ENCODE measurements at regions not wholly inside any gene's neighbourhood (a gene's known extent, or its start where the extent isn't known, plus 50 kb on each side); places are given as distances from the start of the nearest gene placed in this dataset.

GRCh38 chr16:87053016-87053982 lies 263.9 kb downstream of the C16orf95 start:
- H3K9ac ChIP-seq (ENCODE audit: low read length), result no peak overlapping the region
- no peak overlapping the region for H2BK120ac ChIP-seq (ENCODE audit: low read depth, low read length)
- no peak for DNase-seq
- no peak overlapping the region for H2BK5ac ChIP-seq (ENCODE audit: low read depth, low read length, poor library complexity, severe bottlenecking)
- H3K23ac ChIP-seq (ENCODE audit: low read length in 2 of 2), result peak overlapping the region in 1 of 2 experiments; percentile 29
- peaks cover 9% of the 10 kb centered on the region for H3K4me1 ChIP-seq (ENCODE audit: control insufficient read depth, insufficient read depth, low read depth, low read length)
- no peak overlapping the region for H3K27ac ChIP-seq (ENCODE audit: low read length, poor library complexity, severe bottlenecking)
- peak overlapping the region; percentile 48 for H2AFZ ChIP-seq (ENCODE audit: low read depth, low read length)
- H2BK12ac ChIP-seq (ENCODE audit: low read length in 2 of 2), result no peak overlapping the region
- peak overlapping the region; percentile 53 for H3K4me2 ChIP-seq (ENCODE audit: low read length, poor library complexity, severe bottlenecking)
- no peak overlapping the region for H3K14ac ChIP-seq (ENCODE audit: low read length in 2 of 2)
- H2AK5ac ChIP-seq (ENCODE audit: low read length, severe bottlenecking), result no peak overlapping the region
- peaks cover 9% of the 10 kb centered on the region for H3K9me3 ChIP-seq (ENCODE audit: control insufficient read depth, low read length)
- peaks cover 0 to 83% of the 10 kb centered on the region in 2 experiments for H3K27me3 ChIP-seq (ENCODE audit: control insufficient read depth in 1 of 2, insufficient read depth in 1 of 2, low read length in 2 of 2)
- H4K91ac ChIP-seq (ENCODE audit: low read length), result no peak overlapping the region
- H3K4ac ChIP-seq (ENCODE audit: low read depth in 1 of 2, low read length in 2 of 2), result no peak overlapping the region
- no peak overlapping the region for H4K8ac ChIP-seq (ENCODE audit: low read length)
- WGBS, result 41% methylated on average over 32 of the region's 39 CpGs
- H3K18ac ChIP-seq (ENCODE audit: low read depth in 1 of 2, low read length in 2 of 2), result no peak overlapping the region
- no peak overlapping the region for H3K4me3 ChIP-seq (ENCODE audit: insufficient read depth in 1 of 2, low read depth in 1 of 2, low read length in 2 of 2)
- H3K79me1 ChIP-seq (replicated peaks; ENCODE audit: low read length, poor library complexity, severe bottlenecking), result no peaks in the 10 kb centered on the region
- H3K36me3 ChIP-seq (ENCODE audit: control insufficient read depth in 1 of 2, insufficient read depth in 2 of 2, low read depth in 1 of 2, low read length in 2 of 2), result no peaks in the 10 kb centered on the region
- no peak overlapping the region for H2BK15ac ChIP-seq (ENCODE audit: low read depth, poor library complexity, severe bottlenecking)

- Histone ChIP-seq H2BK15ac (ENCODE audit: low read depth, poor library complexity, severe bottlenecking) (no peak overlapping the region), H3K4me3 (ENCODE audit: insufficient read depth in 1 of 2, low read depth in 1 of 2, low read length in 2 of 2) (no peak overlapping the region), H2AFZ (ENCODE audit: low read depth, low read length) (no peak overlapping the region), H4K8ac (ENCODE audit: low read length) (no peak overlapping the region), H3K27me3 (ENCODE audit: control insufficient read depth in 1 of 2, insufficient read depth in 1 of 2, low read length in 2 of 2) (peaks cover 0 to 78% of the 10 kb centered on the region in 2 experiments), H4K91ac (ENCODE audit: low read length) (no peak overlapping the region), H3K79me1 (replicated peaks; ENCODE audit: low read length, poor library complexity, severe bottlenecking) (no peaks in the 10 kb centered on the region), H2AK5ac (ENCODE audit: low read length, severe bottlenecking) (no peak overlapping the region), H3K27ac (ENCODE audit: low read length, poor library complexity, severe bottlenecking) (no peak overlapping the region), H3K14ac (ENCODE audit: low read length in 2 of 2) (no peak overlapping the region), H3K4ac (ENCODE audit: low read depth in 1 of 2, low read length in 2 of 2) (no peak overlapping the region), H3K4me1 (ENCODE audit: control insufficient read depth, insufficient read depth, low read depth, low read length) (peaks cover 9% of the 10 kb centered on the region), H3K23ac (ENCODE audit: low read length in 2 of 2) (no peak overlapping the region), H2BK5ac (ENCODE audit: low read depth, low read length, poor library complexity, severe bottlenecking) (no peak overlapping the region), H3K9ac (ENCODE audit: low read length) (no peak overlapping the region), H2BK120ac (ENCODE audit: low read depth, low read length) (no peak overlapping the region), H3K4me2 (ENCODE audit: low read length, poor library complexity, severe bottlenecking) (no peak overlapping the region), H3K18ac (ENCODE audit: low read depth in 1 of 2, low read length in 2 of 2) (no peak overlapping the region), H3K36me3 (ENCODE audit: control insufficient read depth in 1 of 2, insufficient read depth in 2 of 2, low read depth in 1 of 2, low read length in 2 of 2) (no peaks in the 10 kb centered on the region), H2BK12ac (ENCODE audit: low read length in 2 of 2) (no peak overlapping the region), H3K9me3 (ENCODE audit: control insufficient read depth, low read length) (peaks cover 9% of the 10 kb centered on the region)
- no peak for DNase-seq
- 97% methylated on average over 5 of the region's 5 CpGs for WGBS
These were observed 263.0 kb downstream of the C16orf95 start for GRCh38 chr16:87054154-87054553.

GRCh38 chr16:87054856-87055255 lies 262.3 kb downstream of the C16orf95 start:
- H3K4me1 ChIP-seq (ENCODE audit: control insufficient read depth, insufficient read depth, low read depth, low read length), result peaks cover 9% of the 10 kb centered on the region
- no peak overlapping the region for H4K8ac ChIP-seq (ENCODE audit: low read length)
- H3K9ac ChIP-seq (ENCODE audit: low read length), result no peak overlapping the region
- H3K18ac ChIP-seq (ENCODE audit: low read depth in 1 of 2, low read length in 2 of 2), result no peak overlapping the region
- no peak overlapping the region for H2BK120ac ChIP-seq (ENCODE audit: low read depth, low read length)
- H3K79me1 ChIP-seq (replicated peaks; ENCODE audit: low read length, poor library complexity, severe bottlenecking), result no peaks in the 10 kb centered on the region
- H2BK15ac ChIP-seq (ENCODE audit: low read depth, poor library complexity, severe bottlenecking), result no peak overlapping the region
- peaks cover 0 to 77% of the 10 kb centered on the region in 2 experiments for H3K27me3 ChIP-seq (ENCODE audit: control insufficient read depth in 1 of 2, insufficient read depth in 1 of 2, low read length in 2 of 2)
- H3K4me2 ChIP-seq (ENCODE audit: low read length, poor library complexity, severe bottlenecking), result no peak overlapping the region
- H3K4me3 ChIP-seq (ENCODE audit: insufficient read depth in 1 of 2, low read depth in 1 of 2, low read length in 2 of 2), result no peak overlapping the region
- no peak overlapping the region for H4K91ac ChIP-seq (ENCODE audit: low read length)
- no peak overlapping the region for H3K14ac ChIP-seq (ENCODE audit: low read length in 2 of 2)
- H2AFZ ChIP-seq (ENCODE audit: low read depth, low read length), result no peak overlapping the region
- H2AK5ac ChIP-seq (ENCODE audit: low read length, severe bottlenecking), result no peak overlapping the region
- H3K9me3 ChIP-seq (ENCODE audit: control insufficient read depth, low read length), result peaks cover 9% of the 10 kb centered on the region
- H3K27ac ChIP-seq (ENCODE audit: low read length, poor library complexity, severe bottlenecking), result no peak overlapping the region
- 95% methylated on average over 3 of the region's 4 CpGs for WGBS
- no peak overlapping the region for H3K23ac ChIP-seq (ENCODE audit: low read length in 2 of 2)
- H2BK5ac ChIP-seq (ENCODE audit: low read depth, low read length, poor library complexity, severe bottlenecking), result no peak overlapping the region
- no peak overlapping the region for H2BK12ac ChIP-seq (ENCODE audit: low read length in 2 of 2)
- no peak for DNase-seq
- H3K4ac ChIP-seq (ENCODE audit: low read depth in 1 of 2, low read length in 2 of 2), result no peak overlapping the region
- H3K36me3 ChIP-seq (ENCODE audit: control insufficient read depth in 1 of 2, insufficient read depth in 2 of 2, low read depth in 1 of 2, low read length in 2 of 2), result no peaks in the 10 kb centered on the region

GRCh38 chr16:87056083-87056482 lies 261.1 kb downstream of the C16orf95 start:
- Histone ChIP-seq H3K14ac (ENCODE audit: low read length in 2 of 2) (no peak overlapping the region), H3K4ac (ENCODE audit: low read depth in 1 of 2, low read length in 2 of 2) (no peak overlapping the region), H2AK5ac (ENCODE audit: low read length, severe bottlenecking) (no peak overlapping the region), H3K9ac (ENCODE audit: low read length) (no peak overlapping the region), H3K23ac (ENCODE audit: low read length in 2 of 2) (no peak overlapping the region), H3K4me2 (ENCODE audit: low read length, poor library complexity, severe bottlenecking) (no peak overlapping the region), H2BK12ac (ENCODE audit: low read length in 2 of 2) (no peak overlapping the region), H3K4me1 (ENCODE audit: control insufficient read depth, insufficient read depth, low read depth, low read length) (peaks cover 7% of the 10 kb centered on the region), H3K27me3 (ENCODE audit: control insufficient read depth in 1 of 2, insufficient read depth in 1 of 2, low read length in 2 of 2) (peaks cover 0 to 76% of the 10 kb centered on the region in 2 experiments), H4K8ac (ENCODE audit: low read length) (no peak overlapping the region), H2AFZ (ENCODE audit: low read depth, low read length) (no peak overlapping the region), H3K9me3 (ENCODE audit: control insufficient read depth, low read length) (peaks cover 9% of the 10 kb centered on the region), H4K91ac (ENCODE audit: low read length) (no peak overlapping the region), H2BK5ac (ENCODE audit: low read depth, low read length, poor library complexity, severe bottlenecking) (no peak overlapping the region), H3K4me3 (ENCODE audit: insufficient read depth in 1 of 2, low read depth in 1 of 2, low read length in 2 of 2) (no peak overlapping the region), H3K27ac (ENCODE audit: low read length, poor library complexity, severe bottlenecking) (no peak overlapping the region), H2BK15ac (ENCODE audit: low read depth, poor library complexity, severe bottlenecking) (no peak overlapping the region), H3K36me3 (ENCODE audit: control insufficient read depth in 1 of 2, insufficient read depth in 2 of 2, low read depth in 1 of 2, low read length in 2 of 2) (no peaks in the 10 kb centered on the region), H3K18ac (ENCODE audit: low read depth in 1 of 2, low read length in 2 of 2) (no peak overlapping the region), H3K79me1 (replicated peaks; ENCODE audit: low read length, poor library complexity, severe bottlenecking) (no peaks in the 10 kb centered on the region), H2BK120ac (ENCODE audit: low read depth, low read length) (no peak overlapping the region)
- WGBS, result 91% methylated on average over 4 of the region's 4 CpGs
- no peak for DNase-seq

All from mesenchymal stem cell (in vitro differentiated cells and primary cell).